ENCODE measurements at regions not wholly inside any gene's neighbourhood (a gene's known extent, or its start where the extent isn't known, plus 50 kb on each side); places are given as distances from the start of the nearest gene placed in this dataset.

DNA sequence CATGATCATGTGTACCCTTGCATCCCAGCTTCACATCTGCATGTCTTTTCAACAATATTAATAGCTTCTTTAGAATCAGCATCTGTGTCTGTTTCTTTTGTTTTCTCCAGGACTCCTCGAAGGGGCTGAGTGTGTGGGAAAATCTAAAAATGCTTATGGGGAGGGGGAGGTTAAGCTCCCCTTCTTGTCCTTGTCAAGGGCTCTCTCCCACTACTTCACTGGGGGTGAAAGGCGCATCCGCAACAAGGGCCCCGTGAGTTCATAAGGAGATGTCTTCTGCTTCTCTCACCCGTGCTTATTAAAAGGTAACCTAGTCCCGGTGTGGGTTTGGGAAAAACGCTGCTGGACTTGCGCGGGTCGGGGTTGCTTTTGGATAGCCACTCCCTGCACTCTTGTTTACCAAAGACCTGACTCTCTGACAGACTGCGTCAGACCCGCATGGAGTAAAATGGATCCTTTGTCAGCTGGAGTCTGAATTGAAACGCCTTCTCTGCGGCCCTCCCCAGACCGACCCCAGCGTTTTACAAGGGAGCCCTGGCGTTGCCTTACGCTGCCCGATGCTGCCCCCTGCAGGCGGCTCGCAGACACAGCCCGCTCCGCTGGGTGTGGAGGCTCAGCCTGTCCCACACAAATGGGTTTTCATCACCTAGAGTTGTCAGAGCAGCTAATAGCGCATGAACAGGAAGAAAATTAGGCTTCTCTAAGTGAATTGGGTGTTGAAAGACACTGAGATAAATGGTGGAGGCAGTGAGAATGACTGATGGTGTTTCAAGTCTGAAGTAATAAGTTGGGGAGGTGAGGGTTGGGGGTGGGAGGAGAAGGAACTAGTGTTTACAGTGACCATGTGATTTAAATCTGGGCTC is 53.8 kb downstream of the IER5 start:
- no peak for DNase-seq (ENCODE audit: low read depth)

- no peak for DNase-seq (ENCODE audit: low read depth)
Observed at GRCh38 chr1:181143102-181143859, 54.8 kb downstream of the IER5 start.

GRCh38 chr1:181144238-181144637 is 55.7 kb downstream of the IER5 start:
- no peak for DNase-seq (ENCODE audit: low read depth)

DNA sequence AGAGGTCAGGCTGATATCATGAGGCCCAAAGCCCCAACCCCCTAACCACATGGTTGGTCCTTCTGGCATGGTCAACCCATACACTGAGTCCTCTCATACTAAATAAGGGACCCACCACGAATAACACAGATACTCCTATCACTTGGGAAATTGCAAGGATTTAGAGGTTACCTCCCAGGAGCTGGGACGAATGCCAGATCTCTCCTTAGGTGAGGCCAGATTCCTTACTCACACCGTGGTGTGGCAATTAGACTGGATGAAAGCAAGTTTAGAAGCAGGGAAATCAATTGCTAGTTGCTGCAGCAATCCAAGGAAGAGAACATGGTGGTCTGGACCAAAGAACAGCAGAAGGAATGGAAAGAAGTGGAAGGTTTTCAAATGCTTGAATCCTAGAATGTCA is 60.1 kb downstream of the IER5 start:
- no peak for DNase-seq (ENCODE audit: low read depth)

DNA sequence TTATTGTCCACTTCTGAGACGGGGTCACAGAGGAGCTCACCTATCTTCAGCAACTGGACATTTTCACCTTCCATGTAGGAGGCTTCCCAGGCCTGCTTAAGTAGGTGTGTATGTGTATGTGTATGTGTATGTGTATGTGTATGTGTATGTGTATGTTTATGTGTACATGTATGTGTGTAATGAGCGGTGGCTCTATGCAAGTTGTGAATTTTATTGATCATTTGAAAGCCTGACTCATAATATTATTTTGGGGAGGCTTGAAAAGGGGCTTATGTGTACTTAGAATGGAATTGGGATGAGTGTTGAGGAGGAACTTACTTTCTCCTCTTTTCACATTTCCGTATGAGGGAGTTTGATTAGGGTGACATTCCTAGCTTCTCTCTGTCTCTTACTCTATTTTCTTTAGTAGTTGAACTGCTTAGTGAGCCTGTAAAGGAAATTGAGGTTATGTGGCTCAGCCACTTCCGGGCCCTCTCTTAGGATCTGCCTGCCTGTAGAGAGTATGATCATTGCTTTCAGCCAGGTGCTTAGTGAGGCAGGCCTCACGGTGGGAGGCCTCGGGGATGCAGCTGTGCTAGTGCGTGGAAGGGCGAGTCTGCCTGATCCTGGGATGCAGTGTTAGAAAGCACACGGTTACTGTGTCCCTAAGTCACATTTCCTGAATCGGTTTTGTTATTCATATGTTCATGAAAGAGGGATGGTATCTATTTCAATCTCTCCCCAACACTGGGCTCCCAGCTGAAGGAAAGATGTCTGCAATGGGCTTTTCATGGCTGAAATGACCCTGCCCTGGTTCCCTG is 61.0 kb downstream of the IER5 start:
- DNase-seq (ENCODE audit: low read depth): no peak

- no peak for DNase-seq (ENCODE audit: low read depth)
Observed at GRCh38 chr1:181150273-181150672, 61.8 kb downstream of the IER5 start.

- DNase-seq (ENCODE audit: low read depth): no peak
Observed at GRCh38 chr1:181150842-181151241, 62.3 kb downstream of the IER5 start.

GRCh38 chr1:181151378-181152326 is 63.2 kb downstream of the IER5 start:
- DNase-seq (ENCODE audit: low read depth): no peak

DNA sequence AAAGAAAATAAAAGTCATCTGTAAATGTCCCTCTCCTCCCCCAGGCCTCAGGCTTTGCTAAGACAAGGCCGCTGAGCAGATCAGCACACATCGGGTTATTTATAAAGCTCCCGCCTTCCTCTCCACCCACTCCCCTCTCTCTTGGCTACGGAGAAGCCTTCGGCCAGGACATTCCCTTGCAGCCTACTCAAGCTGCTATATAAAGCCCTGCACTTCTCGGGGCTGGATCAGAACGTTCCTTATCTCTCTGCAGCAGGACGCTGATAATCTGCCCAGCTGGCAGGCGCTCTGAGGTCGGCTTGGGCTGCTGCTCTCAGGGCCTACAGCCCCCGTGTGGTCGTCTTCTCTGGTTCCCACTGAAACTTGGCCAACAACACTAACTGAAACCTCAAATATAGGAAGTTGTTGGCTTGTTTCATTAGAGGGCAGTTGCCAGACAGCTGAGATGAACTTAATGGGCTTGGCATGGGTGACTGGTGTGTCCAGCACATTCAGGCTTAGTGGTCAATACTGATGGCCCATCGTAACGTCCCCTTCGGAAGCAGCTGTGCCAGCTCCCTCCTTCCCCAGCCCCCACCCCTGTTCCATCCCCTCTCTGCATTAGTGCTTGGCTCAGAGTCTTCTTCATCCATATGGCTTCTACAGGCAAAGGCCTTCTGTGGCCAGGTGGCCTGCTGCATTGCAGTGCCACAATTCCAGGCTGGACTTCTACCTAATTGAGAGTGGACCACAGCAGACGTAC is 64.6 kb downstream of the IER5 start:
- peak; percentile 88 for DNase-seq (ENCODE audit: low read depth)

GRCh38 chr1:181153634-181153961 is 65.1 kb downstream of the IER5 start:
- DNase-seq (ENCODE audit: low read depth): no peak

GRCh38 chr1:181155339-181155738 is 66.8 kb downstream of the IER5 start:
- no peak for DNase-seq (ENCODE audit: low read depth)

- no peak for DNase-seq (ENCODE audit: low read depth)
Observed at GRCh38 chr1:181159451-181160140, 71.1 kb downstream of the IER5 start.

DNA sequence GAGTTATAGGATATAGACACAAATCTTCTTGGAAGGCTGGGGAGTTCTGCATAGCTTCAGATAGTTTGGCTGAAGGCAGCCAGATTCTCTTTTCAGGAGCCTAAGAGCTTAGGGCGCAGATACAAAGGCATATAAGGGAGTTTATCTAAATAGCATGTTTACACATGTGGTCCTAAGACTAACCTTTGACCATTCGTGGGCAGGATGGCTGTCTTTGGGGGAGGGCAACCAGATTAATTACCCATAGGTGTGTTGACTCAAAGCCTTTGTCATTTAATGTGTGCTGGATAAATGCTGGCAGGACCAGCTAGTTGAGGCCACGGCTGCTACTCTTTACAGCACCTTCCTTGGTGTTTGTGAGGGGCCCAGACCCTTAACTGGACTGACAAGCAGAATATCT is 71.8 kb downstream of the IER5 start:
- DNase-seq (ENCODE audit: low read depth): no peak

- no peak for DNase-seq (ENCODE audit: low read depth)
Observed at GRCh38 chr1:181160998-181161870, 72.7 kb downstream of the IER5 start.

GRCh38 chr1:181163662-181164061 is 75.2 kb downstream of the IER5 start:
- no peak for DNase-seq (ENCODE audit: low read depth)

DNA sequence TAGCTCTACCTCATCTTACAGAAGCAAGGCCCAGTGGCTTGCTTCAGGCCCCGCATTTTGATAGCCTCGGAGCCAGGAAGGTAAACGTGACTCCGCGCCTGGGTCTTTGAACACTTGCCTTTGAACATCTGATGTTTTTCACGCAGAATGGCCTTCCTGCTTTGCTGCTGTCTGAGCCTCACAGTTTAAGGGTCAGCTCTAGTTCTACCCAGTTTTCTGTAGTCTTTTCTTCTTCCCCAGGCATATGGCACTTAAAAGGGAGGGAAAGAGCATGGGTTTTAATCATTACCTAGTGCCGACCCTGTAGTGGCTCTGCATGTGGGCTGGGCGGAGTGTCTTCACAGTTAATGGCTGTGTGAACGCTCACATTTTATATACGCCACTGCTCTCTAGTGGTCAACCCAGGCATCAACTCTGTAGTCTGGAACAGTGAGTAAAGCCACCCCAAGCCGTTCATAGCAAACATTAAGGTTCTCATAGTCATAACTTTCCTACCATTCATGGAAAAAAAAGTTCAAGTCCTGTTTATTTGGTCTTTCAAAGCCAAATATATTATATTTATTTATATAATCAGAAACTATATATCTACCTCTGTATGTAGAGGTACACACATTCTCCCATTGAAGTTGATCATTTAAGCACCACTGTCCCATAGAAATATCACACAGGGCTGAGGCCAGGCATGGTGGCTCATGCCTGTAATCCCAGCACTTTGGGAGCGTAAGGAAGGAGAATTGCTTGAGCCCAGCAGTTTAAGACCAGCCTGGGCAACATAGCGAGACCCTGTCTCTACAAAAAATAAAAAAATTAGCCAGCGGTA is 78.1 kb downstream of the IER5 start:
- no peak for DNase-seq (ENCODE audit: low read depth)

- no peak for DNase-seq (ENCODE audit: low read depth)
Observed at GRCh38 chr1:181169281-181169865, 80.9 kb downstream of the IER5 start.

DNA sequence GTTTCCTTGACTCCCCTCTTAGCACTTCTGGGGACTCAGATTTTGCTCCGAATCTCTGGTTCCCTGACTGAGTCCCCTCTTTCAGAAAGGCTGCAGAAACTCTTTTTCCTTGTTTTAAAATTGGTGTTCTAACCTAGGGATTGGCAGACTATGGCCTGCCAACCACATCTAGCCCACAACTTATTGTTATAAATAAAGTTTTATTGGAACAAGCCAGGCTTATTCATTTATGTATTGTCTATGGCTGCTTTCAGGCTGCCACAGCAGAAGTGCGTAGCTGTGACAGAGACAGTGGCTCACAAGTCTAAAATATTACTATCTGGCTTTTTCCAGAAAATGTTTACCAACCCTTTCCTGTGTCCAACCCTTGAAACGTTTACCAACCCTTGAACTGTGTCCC is 81.7 kb downstream of the IER5 start:
- DNase-seq (ENCODE audit: low read depth): no peak
